ENCODE measurements at regions not wholly inside any gene's neighbourhood (a gene's known extent, or its start where the extent isn't known, plus 50 kb on each side); places are given as distances from the start of the nearest gene placed in this dataset.
"Not testable (repeated sequence)": the region's sequence is repeated elsewhere in the genome, so short reads cannot be mapped to it uniquely, and the experiment has no call there.

- no peaks in the 10 kb centered on the region for H3K9me3 ChIP-seq (ENCODE audit: control insufficient read depth, insufficient read depth, low read depth, low read length)
- no peaks in the 10 kb centered on the region for H3K27me3 ChIP-seq (ENCODE audit: control insufficient read depth, insufficient read depth, low read length)
- no peaks in the 10 kb centered on the region for H3K4me1 ChIP-seq (ENCODE audit: control insufficient read depth, insufficient read depth, low read length)
- H3K27ac ChIP-seq (ENCODE audit: low read depth, low read length): no peak overlapping the region
- no peaks in the 10 kb centered on the region for H3K36me3 ChIP-seq (ENCODE audit: control insufficient read depth, insufficient read depth, low read length)
- H3K9ac ChIP-seq (ENCODE audit: low read length): no peak overlapping the region
- no peak overlapping the region for H3K4me3 ChIP-seq (ENCODE audit: low read depth, low read length)
These were observed 282.8 kb upstream of the HS6ST1 start for GRCh38 chr2:128601298-128602037.

- H3K36me3 ChIP-seq (ENCODE audit: control insufficient read depth, insufficient read depth, low read length): no peaks in the 10 kb centered on the region
- H3K9me3 ChIP-seq (ENCODE audit: control insufficient read depth, insufficient read depth, low read depth, low read length): no peaks in the 10 kb centered on the region
- no peak overlapping the region for H3K4me3 ChIP-seq (ENCODE audit: low read depth, low read length)
- no peaks in the 10 kb centered on the region for H3K4me1 ChIP-seq (ENCODE audit: control insufficient read depth, insufficient read depth, low read length)
- H3K27ac ChIP-seq (ENCODE audit: low read depth, low read length): no peak overlapping the region
- H3K9ac ChIP-seq (ENCODE audit: low read length): no peak overlapping the region
- no peaks in the 10 kb centered on the region for H3K27me3 ChIP-seq (ENCODE audit: control insufficient read depth, insufficient read depth, low read length)
These were observed 283.5 kb upstream of the HS6ST1 start for GRCh38 chr2:128602038-128602698.

DNA sequence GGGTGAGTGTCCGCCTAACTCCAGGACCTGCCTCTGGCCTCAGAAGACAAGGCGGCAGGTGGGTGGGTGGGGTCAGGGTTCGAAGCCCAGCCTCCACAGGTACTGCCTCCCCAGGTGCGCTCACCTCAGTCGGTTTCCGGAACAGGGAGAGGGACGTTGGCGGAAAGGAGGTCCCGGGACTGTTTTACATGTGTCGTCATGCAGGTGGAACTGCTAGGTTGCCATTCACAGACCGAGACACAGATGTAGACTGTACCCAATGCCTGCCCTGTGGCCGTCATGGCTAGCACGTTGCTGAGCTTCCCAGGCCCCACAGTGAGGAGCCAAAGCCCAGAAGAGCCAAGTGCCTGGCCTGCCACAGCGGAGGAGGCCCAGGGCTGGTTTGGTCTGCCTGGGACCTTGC, 284.0 kb upstream of the HS6ST1 start:
- no peaks in the 10 kb centered on the region for H3K4me1 ChIP-seq (ENCODE audit: control insufficient read depth, insufficient read depth, low read length)

GRCh38 chr2:128603411-128603924, 284.8 kb upstream of the HS6ST1 start:
- Histone ChIP-seq H3K4me1 (ENCODE audit: control insufficient read depth, insufficient read depth, low read length) (peaks cover 5% of the 10 kb centered on the region; the same call in 1 of the 2 replicates), H3K27me3 (ENCODE audit: control insufficient read depth, insufficient read depth, low read length) (no peaks in the 10 kb centered on the region), H3K36me3 (ENCODE audit: control insufficient read depth, insufficient read depth, low read length) (no peaks in the 10 kb centered on the region), H3K9me3 (ENCODE audit: control insufficient read depth, insufficient read depth, low read depth, low read length) (no peaks in the 10 kb centered on the region), H3K4me3 (ENCODE audit: low read depth, low read length) (no peak overlapping the region), H3K27ac (ENCODE audit: low read depth, low read length) (no peak overlapping the region), H3K9ac (ENCODE audit: low read length) (no peak overlapping the region)

More for the DNA sequence above, 284.0 kb upstream of the HS6ST1 start:
- Histone ChIP-seq H3K36me3 (ENCODE audit: control insufficient read depth, insufficient read depth, low read length) (no peaks in the 10 kb centered on the region), H3K27ac (ENCODE audit: low read depth, low read length) (no peak overlapping the region), H3K9me3 (ENCODE audit: control insufficient read depth, insufficient read depth, low read depth, low read length) (no peaks in the 10 kb centered on the region), H3K9ac (ENCODE audit: low read length) (no peak overlapping the region), H3K4me3 (ENCODE audit: low read depth, low read length) (no peak overlapping the region), H3K27me3 (ENCODE audit: control insufficient read depth, insufficient read depth, low read length) (no peaks in the 10 kb centered on the region)

DNA sequence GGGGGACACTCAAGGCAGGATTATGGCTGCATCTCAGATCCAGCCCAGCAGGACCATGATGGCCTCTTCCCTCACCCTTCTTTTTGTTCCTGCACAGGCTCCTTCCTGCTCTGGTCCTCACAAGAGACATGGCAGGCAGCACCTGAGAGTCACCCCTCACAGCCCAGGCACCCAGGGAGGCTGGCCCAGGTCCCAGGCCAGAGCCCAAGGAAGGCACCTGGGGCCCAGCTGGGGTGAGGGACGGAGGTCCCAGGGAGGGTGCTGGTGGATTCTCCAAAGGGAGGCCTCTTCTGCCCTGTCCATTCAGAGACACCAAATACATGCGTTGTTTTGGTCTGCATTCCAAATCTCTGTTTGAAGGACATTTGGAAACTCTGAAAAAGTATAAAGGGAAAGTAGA, 285.4 kb upstream of the HS6ST1 start:
- peaks cover 5% of the 10 kb centered on the region; the same call in 1 of the 2 replicates for H3K4me1 ChIP-seq (ENCODE audit: control insufficient read depth, insufficient read depth, low read length)
- H3K36me3 ChIP-seq (ENCODE audit: control insufficient read depth, insufficient read depth, low read length): no peaks in the 10 kb centered on the region

DNA sequence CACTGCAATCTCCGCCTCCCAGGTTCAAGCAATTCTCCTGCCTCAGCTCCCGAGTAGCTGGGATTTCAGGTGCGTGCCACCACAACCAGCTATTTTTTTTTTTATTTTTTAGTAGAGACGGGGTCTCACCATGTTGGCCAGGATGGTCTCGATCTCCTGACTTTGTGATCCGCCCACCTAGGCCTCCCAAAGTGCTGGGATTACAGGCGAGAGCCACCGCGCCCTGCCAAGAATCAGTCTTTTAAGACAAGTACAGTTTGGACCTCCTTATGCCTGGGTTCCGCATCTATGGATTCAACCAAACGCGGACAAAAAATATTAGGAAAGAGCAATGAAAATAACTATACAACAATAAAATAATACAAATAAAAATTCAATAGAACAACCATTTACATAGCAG, 285.9 kb upstream of the HS6ST1 start:
- not testable (repeated sequence) for H3K27ac ChIP-seq (ENCODE audit: low read depth, low read length); H3K4me1 ChIP-seq (ENCODE audit: control insufficient read depth, insufficient read depth, low read length); H3K27me3 ChIP-seq (ENCODE audit: control insufficient read depth, insufficient read depth, low read length); H3K9ac ChIP-seq (ENCODE audit: low read length); H3K4me3 ChIP-seq (ENCODE audit: low read depth, low read length); H3K9me3 ChIP-seq (ENCODE audit: control insufficient read depth, insufficient read depth, low read depth, low read length); H3K36me3 ChIP-seq (ENCODE audit: control insufficient read depth, insufficient read depth, low read length)

More for the DNA sequence above, 285.4 kb upstream of the HS6ST1 start:
- Histone ChIP-seq H3K9me3 (ENCODE audit: control insufficient read depth, insufficient read depth, low read depth, low read length) (no peaks in the 10 kb centered on the region), H3K27me3 (ENCODE audit: control insufficient read depth, insufficient read depth, low read length) (no peaks in the 10 kb centered on the region), H3K4me3 (ENCODE audit: low read depth, low read length) (no peak overlapping the region), H3K9ac (ENCODE audit: low read length) (no peak overlapping the region), H3K27ac (ENCODE audit: low read depth, low read length) (no peak overlapping the region)

GRCh38 chr2:128605421-128605820, 286.8 kb upstream of the HS6ST1 start:
- H3K27me3 ChIP-seq (ENCODE audit: control insufficient read depth, insufficient read depth, low read length): no peaks in the 10 kb centered on the region
- H3K4me1 ChIP-seq (ENCODE audit: control insufficient read depth, insufficient read depth, low read length): peaks cover 5% of the 10 kb centered on the region; the same call in 1 of the 2 replicates
- H3K4me3 ChIP-seq (ENCODE audit: low read depth, low read length): no peak overlapping the region
- H3K36me3 ChIP-seq (ENCODE audit: control insufficient read depth, insufficient read depth, low read length): no peaks in the 10 kb centered on the region
- H3K9me3 ChIP-seq (ENCODE audit: control insufficient read depth, insufficient read depth, low read depth, low read length): no peaks in the 10 kb centered on the region
- H3K27ac ChIP-seq (ENCODE audit: low read depth, low read length): no peak overlapping the region
- no peak overlapping the region for H3K9ac ChIP-seq (ENCODE audit: low read length)

GRCh38 chr2:128605931-128606330, 287.3 kb upstream of the HS6ST1 start:
- Histone ChIP-seq H3K9me3 (ENCODE audit: control insufficient read depth, insufficient read depth, low read depth, low read length) (no peaks in the 10 kb centered on the region), H3K36me3 (ENCODE audit: control insufficient read depth, insufficient read depth, low read length) (no peaks in the 10 kb centered on the region), H3K4me1 (ENCODE audit: control insufficient read depth, insufficient read depth, low read length) (peaks cover 5% of the 10 kb centered on the region; the same call in 1 of the 2 replicates), H3K27me3 (ENCODE audit: control insufficient read depth, insufficient read depth, low read length) (no peaks in the 10 kb centered on the region), H3K9ac (ENCODE audit: low read length) (no peak overlapping the region), H3K27ac (ENCODE audit: low read depth, low read length) (no peak overlapping the region), H3K4me3 (ENCODE audit: low read depth, low read length) (no peak overlapping the region)

GRCh38 chr2:128606837-128607236, 288.2 kb upstream of the HS6ST1 start:
- no peak overlapping the region for H3K9ac ChIP-seq (ENCODE audit: low read length)
- no peaks in the 10 kb centered on the region for H3K36me3 ChIP-seq (ENCODE audit: control insufficient read depth, insufficient read depth, low read length)
- H3K27ac ChIP-seq (ENCODE audit: low read depth, low read length): no peak overlapping the region
- no peaks in the 10 kb centered on the region for H3K9me3 ChIP-seq (ENCODE audit: control insufficient read depth, insufficient read depth, low read depth, low read length)
- peaks cover 5% of the 10 kb centered on the region; the same call in 1 of the 2 replicates for H3K4me1 ChIP-seq (ENCODE audit: control insufficient read depth, insufficient read depth, low read length)
- no peaks in the 10 kb centered on the region for H3K27me3 ChIP-seq (ENCODE audit: control insufficient read depth, insufficient read depth, low read length)
- no peak overlapping the region for H3K4me3 ChIP-seq (ENCODE audit: low read depth, low read length)

DNA sequence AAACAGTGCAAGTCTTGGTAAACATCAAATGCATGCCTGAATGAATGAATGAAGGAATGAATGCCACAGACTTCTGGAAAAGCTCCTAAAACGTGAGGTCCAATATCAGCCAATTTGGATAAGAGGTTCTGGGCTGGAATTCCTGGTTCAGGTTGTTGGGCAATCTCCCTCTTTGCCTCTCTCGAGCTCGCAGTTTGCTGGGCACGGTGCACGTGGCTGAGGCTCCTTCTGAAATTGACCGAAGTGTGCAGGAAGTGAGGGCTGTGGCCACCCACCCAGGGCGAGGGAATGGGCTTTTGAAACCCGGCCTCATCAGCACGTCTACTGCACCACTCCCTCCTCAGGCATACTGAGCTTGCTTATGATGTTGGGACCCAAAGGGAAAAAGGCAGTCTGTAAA, 288.8 kb upstream of the HS6ST1 start:
- H3K9me3 ChIP-seq (ENCODE audit: control insufficient read depth, insufficient read depth, low read depth, low read length): no peaks in the 10 kb centered on the region

DNA sequence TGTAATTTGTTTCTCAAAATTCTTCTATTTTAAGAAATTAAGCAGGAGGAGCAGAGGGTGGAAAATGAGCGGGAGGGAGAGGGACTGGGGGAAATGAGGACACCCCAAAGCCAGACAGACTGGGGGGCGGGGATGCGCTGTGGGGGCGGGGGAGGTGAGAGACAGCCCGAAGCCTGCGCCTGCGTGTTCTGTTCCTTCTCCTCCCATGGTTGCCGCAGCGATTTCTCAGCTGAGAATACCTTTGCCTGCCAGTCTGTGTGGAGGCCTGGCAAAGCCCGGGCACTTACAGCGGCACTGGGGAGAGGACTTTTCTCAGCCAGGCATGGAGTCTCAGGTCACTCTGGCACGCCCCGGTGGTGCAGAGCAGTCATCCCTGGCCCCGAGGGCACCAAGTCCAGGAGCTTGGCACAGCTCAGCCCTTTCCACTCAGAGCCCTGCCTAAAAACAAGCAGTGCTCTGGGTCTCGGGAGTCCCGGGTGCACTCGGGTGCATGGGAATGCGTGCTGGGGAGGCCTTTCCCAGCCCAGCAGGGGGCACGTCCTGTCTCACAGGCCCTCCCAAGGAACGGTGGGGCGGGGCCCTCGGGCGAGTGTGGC, 289.3 kb upstream of the HS6ST1 start:
- Histone ChIP-seq H3K4me3 (ENCODE audit: low read depth, low read length) (no peak overlapping the region), H3K9me3 (ENCODE audit: control insufficient read depth, insufficient read depth, low read depth, low read length) (no peaks in the 10 kb centered on the region), H3K27ac (ENCODE audit: low read depth, low read length) (no peak overlapping the region), H3K9ac (ENCODE audit: low read length) (no peak overlapping the region), H3K27me3 (ENCODE audit: control insufficient read depth, insufficient read depth, low read length) (no peaks in the 10 kb centered on the region), H3K36me3 (ENCODE audit: control insufficient read depth, insufficient read depth, low read length) (no peaks in the 10 kb centered on the region), H3K4me1 (ENCODE audit: control insufficient read depth, insufficient read depth, low read length) (peaks cover 5% of the 10 kb centered on the region; the same call in 1 of the 2 replicates)

More for the DNA sequence above, 288.8 kb upstream of the HS6ST1 start:
- Histone ChIP-seq H3K27me3 (ENCODE audit: control insufficient read depth, insufficient read depth, low read length) (no peaks in the 10 kb centered on the region), H3K9ac (ENCODE audit: low read length) (no peak overlapping the region), H3K4me3 (ENCODE audit: low read depth, low read length) (no peak overlapping the region), H3K36me3 (ENCODE audit: control insufficient read depth, insufficient read depth, low read length) (no peaks in the 10 kb centered on the region), H3K4me1 (ENCODE audit: control insufficient read depth, insufficient read depth, low read length) (peaks cover 5% of the 10 kb centered on the region; the same call in 1 of the 2 replicates), H3K27ac (ENCODE audit: low read depth, low read length) (no peak overlapping the region)
